ENCODE measurements at regions not wholly inside any gene's neighbourhood (a gene's known extent, or its start where the extent isn't known, plus 50 kb on each side); places are given as distances from the start of the nearest gene placed in this dataset.
A peak's percentile ranks its signal among the peaks of the same experiment; 100 is the strongest.

DNA sequence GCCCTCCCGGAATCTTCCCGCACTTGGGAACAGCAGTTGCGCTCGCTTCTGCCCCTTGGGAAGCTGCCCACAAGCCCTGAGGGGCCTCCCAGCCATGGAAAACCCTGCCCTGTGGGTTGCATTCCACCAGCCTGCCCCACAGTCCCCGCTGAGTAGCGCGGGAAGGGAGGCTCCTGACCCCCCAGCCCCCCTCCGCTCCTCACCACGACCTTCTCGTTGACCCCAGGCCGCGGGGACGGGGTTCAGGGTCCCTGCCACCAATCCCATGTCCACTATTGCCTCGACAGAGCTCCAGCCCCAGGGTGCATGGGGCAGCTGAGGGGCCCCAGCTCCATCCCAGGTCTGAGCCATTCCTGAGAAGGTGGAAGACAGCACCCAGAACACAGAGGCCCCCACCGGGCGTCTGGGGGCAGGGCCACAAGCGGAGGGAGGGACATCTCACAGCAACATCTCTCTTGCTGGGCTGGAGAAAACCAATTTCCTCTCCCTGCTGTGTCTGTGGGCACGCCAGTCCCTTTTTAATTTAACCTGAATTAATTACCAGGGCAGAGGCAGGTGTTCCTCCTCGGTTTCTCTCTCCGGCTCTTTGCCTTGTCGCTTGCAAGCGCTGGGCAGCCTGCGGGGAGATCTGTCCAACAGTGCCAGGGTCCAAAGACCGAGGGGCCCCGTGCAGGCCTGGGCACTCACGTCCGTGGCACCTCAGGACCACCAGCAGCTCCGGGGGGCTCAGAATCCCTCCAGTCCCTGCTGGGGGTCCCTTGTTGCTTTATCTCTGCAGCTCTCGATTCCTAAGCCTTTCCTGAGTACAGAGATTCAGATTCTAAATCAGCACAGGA lies 57.9 kb downstream of the FOXL3 start:
- ChIA-PET POLR2A (no interaction called here), CTCF (no interaction called here)
- intact Hi-C loops (cut with micrococcal nuclease) = no loop called here
- ATAC-seq (ENCODE audit: low read depth) (no peak), DNase-seq (no peak)
- H3K9me3 Mint-ChIP-seq = no peaks in the 10 kb centered on the region
- H3K4me1 Mint-ChIP-seq = peaks cover 11% of the 10 kb centered on the region
- TF ChIP-seq, protein P1, sequence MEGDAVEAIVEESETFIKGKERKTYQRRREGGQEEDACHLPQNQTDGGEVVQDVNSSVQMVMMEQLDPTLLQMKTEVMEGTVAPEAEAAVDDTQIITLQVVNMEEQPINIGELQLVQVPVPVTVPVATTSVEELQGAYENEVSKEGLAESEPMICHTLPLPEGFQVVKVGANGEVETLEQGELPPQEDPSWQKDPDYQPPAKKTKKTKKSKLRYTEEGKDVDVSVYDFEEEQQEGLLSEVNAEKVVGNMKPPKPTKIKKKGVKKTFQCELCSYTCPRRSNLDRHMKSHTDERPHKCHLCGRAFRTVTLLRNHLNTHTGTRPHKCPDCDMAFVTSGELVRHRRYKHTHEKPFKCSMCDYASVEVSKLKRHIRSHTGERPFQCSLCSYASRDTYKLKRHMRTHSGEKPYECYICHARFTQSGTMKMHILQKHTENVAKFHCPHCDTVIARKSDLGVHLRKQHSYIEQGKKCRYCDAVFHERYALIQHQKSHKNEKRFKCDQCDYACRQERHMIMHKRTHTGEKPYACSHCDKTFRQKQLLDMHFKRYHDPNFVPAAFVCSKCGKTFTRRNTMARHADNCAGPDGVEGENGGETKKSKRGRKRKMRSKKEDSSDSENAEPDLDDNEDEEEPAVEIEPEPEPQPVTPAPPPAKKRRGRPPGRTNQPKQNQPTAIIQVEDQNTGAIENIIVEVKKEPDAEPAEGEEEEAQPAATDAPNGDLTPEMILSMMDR (IDR thresholded peaks at IDR 0.05) = no peak
- H3K27me3 Mint-ChIP-seq = peaks cover 12% of the 10 kb centered on the region
- H3K36me3 Mint-ChIP-seq (ENCODE audit: low read depth) = no peaks in the 10 kb centered on the region
- H3K27ac Mint-ChIP-seq = no peak overlapping the region
- H3K4me3 Mint-ChIP-seq = no peak overlapping the region

DNA sequence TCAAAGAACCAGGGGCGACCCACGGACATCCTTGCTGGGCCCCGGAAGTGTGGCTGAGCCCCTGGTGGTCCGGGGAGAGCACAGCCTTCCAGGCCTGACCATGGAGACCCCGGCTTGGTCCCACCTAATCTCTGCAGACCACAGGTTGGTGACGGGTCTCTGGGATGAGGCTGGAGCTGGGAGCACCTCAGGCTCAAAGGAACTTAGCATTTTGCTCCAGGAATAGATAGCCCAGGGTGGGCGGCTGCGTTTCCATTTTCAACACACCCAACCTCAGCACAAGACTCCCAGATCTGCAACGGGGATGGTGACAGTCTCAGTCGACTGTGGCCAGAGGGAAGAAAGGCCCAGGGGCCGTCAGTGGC lies 58.5 kb downstream of the FOXL3 start:
- TF ChIP-seq, protein P1 (IDR thresholded peaks at IDR 0.05) = no peak
- POLR2A ChIA-PET = no interaction called here

DNA sequence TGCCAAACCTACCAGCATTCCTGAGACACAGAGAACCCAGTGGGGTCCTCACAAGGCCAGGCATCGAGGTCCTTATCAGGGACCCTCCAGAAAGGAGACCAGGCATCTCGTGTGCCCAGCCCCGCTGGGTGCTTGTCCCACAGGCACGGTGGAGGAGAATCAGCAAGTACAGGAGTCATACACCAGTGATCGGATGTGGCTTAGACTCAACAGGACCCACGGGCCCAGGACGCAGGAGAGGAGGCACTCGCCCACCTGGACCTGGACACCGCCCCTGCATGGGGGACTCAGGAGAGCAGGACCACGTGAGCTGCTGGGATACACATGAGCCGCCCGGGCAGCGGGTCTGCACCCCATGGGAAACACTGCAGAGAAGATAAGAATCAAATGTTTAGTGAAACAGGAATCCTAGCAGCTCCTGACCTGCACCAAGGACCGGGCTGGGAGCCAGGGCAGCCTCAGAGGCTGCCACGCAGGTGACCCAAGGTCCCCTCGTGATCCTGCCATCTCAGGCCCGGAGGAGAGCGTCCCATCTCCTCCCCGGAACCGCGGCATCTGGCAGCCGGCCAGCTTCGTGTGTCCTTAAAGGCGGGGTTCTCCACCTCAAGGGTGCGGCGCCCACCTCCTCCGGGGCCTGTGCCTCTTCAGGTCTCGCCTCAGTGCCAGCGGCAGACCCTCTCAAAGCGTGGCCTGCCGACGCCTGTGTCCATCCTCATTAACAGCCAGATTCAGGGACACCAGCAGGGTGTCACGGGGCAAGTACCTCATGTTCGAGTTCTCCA lies 59.2 kb downstream of the FOXL3 start:
- DNase-seq = no peak
- peaks cover 14% of the 10 kb centered on the region for H3K27me3 Mint-ChIP-seq
- H3K4me3 Mint-ChIP-seq = no peak overlapping the region
- H3K9me3 Mint-ChIP-seq = no peaks in the 10 kb centered on the region
- peaks cover 11% of the 10 kb centered on the region for H3K4me1 Mint-ChIP-seq
- TF ChIP-seq, protein P1 (IDR thresholded peaks at IDR 0.05) = no peak
- ChIA-PET CTCF (no interaction called here), POLR2A (no interaction called here)
- no peak overlapping the region for H3K27ac Mint-ChIP-seq
- intact Hi-C loops (cut with micrococcal nuclease) = no loop called here
- no peaks in the 10 kb centered on the region for H3K36me3 Mint-ChIP-seq (ENCODE audit: low read depth)
- no peak for ATAC-seq (ENCODE audit: low read depth)

More for the DNA sequence above, 58.5 kb downstream of the FOXL3 start:
- no peaks in the 10 kb centered on the region for H3K36me3 Mint-ChIP-seq (ENCODE audit: low read depth)
- no peak overlapping the region for H3K27ac Mint-ChIP-seq
- ATAC-seq (ENCODE audit: low read depth) (no peak), DNase-seq (no peak)
- H3K9me3 Mint-ChIP-seq = no peaks in the 10 kb centered on the region
- H3K4me3 Mint-ChIP-seq = no peak overlapping the region
- intact Hi-C loops (cut with micrococcal nuclease) = no loop called here
- peaks cover 12% of the 10 kb centered on the region for H3K27me3 Mint-ChIP-seq
- peaks cover 11% of the 10 kb centered on the region for H3K4me1 Mint-ChIP-seq
- CTCF ChIA-PET = no interaction called here

DNA sequence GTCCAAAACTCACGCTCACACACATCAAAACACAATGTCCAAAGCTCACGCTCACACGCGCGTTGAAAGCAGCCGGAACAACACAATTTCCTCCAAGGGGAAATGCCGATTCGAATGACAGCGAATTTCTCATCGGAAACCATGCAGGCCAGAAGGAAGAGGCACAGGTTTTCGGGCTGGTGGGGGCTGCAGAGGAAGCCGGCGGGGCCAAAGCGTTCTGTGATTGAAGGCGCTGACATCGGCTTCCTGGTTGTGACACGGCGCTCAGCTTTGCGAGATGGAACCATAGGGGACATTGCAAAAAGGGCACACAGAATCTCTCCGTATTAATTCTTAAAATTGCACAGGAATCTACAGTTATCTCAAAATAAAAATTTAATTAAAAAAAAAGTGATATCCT lies 61.3 kb downstream of the FOXL3 start:
- DNase-seq (no peak), ATAC-seq (ENCODE audit: low read depth) (peak; percentile 47)
- Mint-ChIP-seq H3K9me3 (no peaks in the 10 kb centered on the region), H3K36me3 (ENCODE audit: low read depth) (no peaks in the 10 kb centered on the region), H3K27me3 (peaks cover 14% of the 10 kb centered on the region), H3K4me3 (no peak overlapping the region), H3K4me1 (peaks cover 11% of the 10 kb centered on the region), H3K27ac (no peak overlapping the region)
- intact Hi-C loops (cut with micrococcal nuclease) = no loop called here
- TF ChIP-seq, protein P1 (IDR thresholded peaks at IDR 0.05) = no peak
- CTCF ChIA-PET = no interaction called here
- POLR2A ChIA-PET = no interaction called here

DNA sequence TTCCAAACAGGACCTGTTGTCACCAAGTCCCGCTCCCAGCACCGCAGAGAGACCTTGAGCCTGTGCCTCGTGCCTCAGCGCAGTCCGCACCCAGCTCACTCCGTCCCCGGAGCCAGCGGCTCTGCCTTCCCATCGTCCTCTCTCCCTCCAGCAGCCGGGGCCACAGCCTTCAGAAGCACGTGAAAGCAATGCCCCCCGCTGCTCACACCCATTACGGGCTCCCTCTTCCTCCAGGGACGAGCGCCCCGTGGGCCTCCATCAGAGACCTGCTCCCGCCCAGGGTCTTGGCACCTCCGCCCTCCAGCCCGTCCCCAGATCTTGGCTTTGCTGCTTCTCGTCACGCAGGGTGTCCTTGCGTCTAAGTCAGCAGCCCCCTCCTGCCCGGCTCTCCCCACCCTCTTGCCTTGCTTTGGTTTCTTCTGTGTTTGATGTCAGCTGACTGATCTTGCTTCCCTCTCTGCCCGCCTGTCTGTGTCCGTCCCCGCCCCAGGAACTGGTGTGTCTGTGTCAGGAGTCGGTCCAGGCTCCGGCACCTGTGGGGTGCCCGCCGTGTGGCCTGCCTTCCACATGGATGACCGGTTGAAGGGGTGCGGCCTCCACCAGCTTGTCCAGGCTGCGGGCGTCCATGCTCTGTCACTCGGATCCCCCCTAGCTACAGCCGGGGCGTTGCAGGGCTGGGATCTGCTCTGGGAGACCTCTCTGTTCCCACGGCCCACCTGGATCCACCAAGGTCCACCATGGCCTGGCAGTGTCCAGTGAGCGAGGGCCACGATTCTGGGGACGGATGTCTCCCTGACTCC lies 61.9 kb downstream of the FOXL3 start:
- intact Hi-C loops (cut with micrococcal nuclease) = no loop called here
- H3K36me3 Mint-ChIP-seq (ENCODE audit: low read depth) = no peaks in the 10 kb centered on the region
- H3K27me3 Mint-ChIP-seq = peaks cover 14% of the 10 kb centered on the region
- peak overlapping the region; percentile 75 for H3K4me3 Mint-ChIP-seq
- no peak for DNase-seq
- ChIA-PET CTCF (no interaction called here), POLR2A (no interaction called here)
- TF ChIP-seq, protein P1 (IDR thresholded peaks at IDR 0.05) = no peak
- ATAC-seq (ENCODE audit: low read depth) = peak; percentile 57
- H3K27ac Mint-ChIP-seq = peak overlapping the region; percentile 54
- H3K9me3 Mint-ChIP-seq = no peaks in the 10 kb centered on the region
- H3K4me1 Mint-ChIP-seq = peaks cover 11% of the 10 kb centered on the region
